ENCODE measurements at regions not wholly inside any gene's neighbourhood (a gene's known extent, or its start where the extent isn't known, plus 50 kb on each side); places are given as distances from the start of the nearest gene placed in this dataset.

GRCh38 chr4:27764526-27764837, 903.8 kb downstream of the STIM2 start:
- H3K4me3 ChIP-seq (ENCODE audit: low read depth, low read length) = no peak overlapping the region
- TF ChIP-seq, protein P1, sequence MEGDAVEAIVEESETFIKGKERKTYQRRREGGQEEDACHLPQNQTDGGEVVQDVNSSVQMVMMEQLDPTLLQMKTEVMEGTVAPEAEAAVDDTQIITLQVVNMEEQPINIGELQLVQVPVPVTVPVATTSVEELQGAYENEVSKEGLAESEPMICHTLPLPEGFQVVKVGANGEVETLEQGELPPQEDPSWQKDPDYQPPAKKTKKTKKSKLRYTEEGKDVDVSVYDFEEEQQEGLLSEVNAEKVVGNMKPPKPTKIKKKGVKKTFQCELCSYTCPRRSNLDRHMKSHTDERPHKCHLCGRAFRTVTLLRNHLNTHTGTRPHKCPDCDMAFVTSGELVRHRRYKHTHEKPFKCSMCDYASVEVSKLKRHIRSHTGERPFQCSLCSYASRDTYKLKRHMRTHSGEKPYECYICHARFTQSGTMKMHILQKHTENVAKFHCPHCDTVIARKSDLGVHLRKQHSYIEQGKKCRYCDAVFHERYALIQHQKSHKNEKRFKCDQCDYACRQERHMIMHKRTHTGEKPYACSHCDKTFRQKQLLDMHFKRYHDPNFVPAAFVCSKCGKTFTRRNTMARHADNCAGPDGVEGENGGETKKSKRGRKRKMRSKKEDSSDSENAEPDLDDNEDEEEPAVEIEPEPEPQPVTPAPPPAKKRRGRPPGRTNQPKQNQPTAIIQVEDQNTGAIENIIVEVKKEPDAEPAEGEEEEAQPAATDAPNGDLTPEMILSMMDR (IDR thresholded peaks at IDR 0.05; ENCODE audit: control insufficient read depth, extremely low read depth, insufficient read depth) = no peak
- no peak for DNase-seq (ENCODE audit: low read depth)

GRCh38 chr4:27770895-27771294, 910.3 kb downstream of the STIM2 start:
- DNase-seq (ENCODE audit: low read depth) = no peak
- H3K4me3 ChIP-seq (ENCODE audit: low read depth, low read length) = no peak overlapping the region
- TF ChIP-seq, protein P1 (IDR thresholded peaks at IDR 0.05; ENCODE audit: control insufficient read depth, extremely low read depth, insufficient read depth) = no peak

DNA sequence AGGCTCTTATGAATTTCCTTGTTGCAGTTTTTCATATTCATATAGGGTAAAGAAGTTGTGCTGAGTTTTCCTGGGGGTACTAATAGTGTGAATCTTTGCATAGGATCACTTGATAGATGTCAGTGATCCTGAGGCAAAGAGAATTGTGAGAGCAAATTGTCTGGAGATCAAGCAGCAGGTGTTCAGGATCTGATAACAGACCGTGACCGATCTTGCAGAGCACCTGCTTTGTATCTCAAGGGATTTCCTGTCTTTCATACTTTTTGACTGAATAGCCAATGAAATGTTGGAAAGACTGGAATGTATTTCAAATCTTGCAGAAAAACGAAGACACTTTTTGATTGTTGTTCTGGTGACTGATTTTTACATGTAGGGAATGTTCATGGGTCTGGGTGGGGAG, 914.5 kb downstream of the STIM2 start:
- TF ChIP-seq, protein P1 (IDR thresholded peaks at IDR 0.05; ENCODE audit: control insufficient read depth, extremely low read depth, insufficient read depth) = no peak
- H3K4me3 ChIP-seq (ENCODE audit: low read depth, low read length) = no peak overlapping the region
- DNase-seq (ENCODE audit: low read depth) = no peak

DNA sequence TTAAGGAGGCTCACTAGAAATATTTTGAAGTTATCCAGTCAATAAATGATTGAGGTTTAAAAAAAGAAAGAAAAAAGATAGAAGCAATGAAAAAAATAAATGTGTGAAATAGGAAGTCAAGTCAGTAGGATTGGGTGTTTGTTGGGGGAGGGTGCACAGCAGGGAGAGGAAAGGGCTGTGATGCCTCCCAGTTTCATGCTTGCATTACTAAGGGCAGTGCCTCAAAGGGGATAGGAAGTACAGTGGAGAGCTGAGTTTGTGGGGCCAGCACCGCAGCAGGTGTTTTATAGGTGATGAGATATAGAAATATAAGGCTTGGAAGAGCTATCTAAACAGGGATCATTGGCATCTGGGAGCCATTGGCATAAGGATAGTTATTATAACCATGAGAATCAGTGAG, 919.2 kb downstream of the STIM2 start:
- H3K4me3 ChIP-seq (ENCODE audit: low read depth, low read length) = no peak overlapping the region
- TF ChIP-seq, protein P1 (IDR thresholded peaks at IDR 0.05; ENCODE audit: control insufficient read depth, extremely low read depth, insufficient read depth) = no peak
- DNase-seq (ENCODE audit: low read depth) = no peak

- DNase-seq (ENCODE audit: low read depth) = peak; percentile 48
- H3K4me3 ChIP-seq (ENCODE audit: low read depth, low read length) = no peak overlapping the region
- TF ChIP-seq, protein P1 (IDR thresholded peaks at IDR 0.05; ENCODE audit: control insufficient read depth, extremely low read depth, insufficient read depth) = no peak
Observed at GRCh38 chr4:27787195-27787594, 926.6 kb downstream of the STIM2 start.

- H3K4me3 ChIP-seq (ENCODE audit: low read depth, low read length) = no peak overlapping the region
- no peak for DNase-seq (ENCODE audit: low read depth)
- TF ChIP-seq, protein P1 (IDR thresholded peaks at IDR 0.05; ENCODE audit: control insufficient read depth, extremely low read depth, insufficient read depth) = no peak
Observed at GRCh38 chr4:27789773-27790172, 929.1 kb downstream of the STIM2 start.

GRCh38 chr4:27790911-27791310, 930.3 kb downstream of the STIM2 start:
- TF ChIP-seq, protein P1 (IDR thresholded peaks at IDR 0.05; ENCODE audit: control insufficient read depth, extremely low read depth, insufficient read depth) = no peak

More at GRCh38 chr4:27790911-27791310, 930.3 kb downstream of the STIM2 start:
- no peak overlapping the region for H3K4me3 ChIP-seq (ENCODE audit: low read depth, low read length)
- no peak for DNase-seq (ENCODE audit: low read depth)

Measured in LNCaP clone FGC (cell line).